IPS-18c (cell line): ENCODE measurements at regions not wholly inside any gene's neighbourhood (a gene's known extent, or its start where the extent isn't known, plus 50 kb on each side); places are given as distances from the start of the nearest gene placed in this dataset.
"Not testable (repeated sequence)": the region's sequence is repeated elsewhere in the genome, so short reads cannot be mapped to it uniquely, and the experiment has no call there.

Experiments
- H3K4me3 ChIP-seq: 2 replicates; pipeline ENCODE4 v1.7.0; 2013; ENCODE audit warnings: low read depth, mild to moderate bottlenecking, low read length, moderate library complexity; ENCODE audit not compliant: insufficient read depth
- H3K9me3 ChIP-seq: one replicate; pipeline ENCODE4 v1.6.1; 2013; ENCODE audit warnings: mild to moderate bottlenecking, low read length, moderate library complexity; ENCODE audit not compliant: control insufficient read depth, insufficient read depth

- Histone ChIP-seq H3K9me3 (no peaks in the 10 kb centered on the region), H3K4me3 (no peak overlapping the region)
Measured at GRCh38 chr5:163190283-163190682, 247.1 kb upstream of the CCNG1 start.

- Histone ChIP-seq H3K4me3 (no peak overlapping the region), H3K9me3 (no peaks in the 10 kb centered on the region)
Measured at GRCh38 chr5:163190784-163191183, 246.6 kb upstream of the CCNG1 start.

GRCh38 chr5:163193886-163194285 is 243.5 kb upstream of the CCNG1 start:
- H3K9me3 ChIP-seq, result no peaks in the 10 kb centered on the region
- no peak overlapping the region for H3K4me3 ChIP-seq

- no peaks in the 10 kb centered on the region for H3K9me3 ChIP-seq
- H3K4me3 ChIP-seq, result no peak overlapping the region
Measured at GRCh38 chr5:163205645-163206044, 231.8 kb upstream of the CCNG1 start.

- Histone ChIP-seq H3K4me3 (no peak overlapping the region), H3K9me3 (no peaks in the 10 kb centered on the region)
Measured at GRCh38 chr5:163221581-163221980, 215.8 kb upstream of the CCNG1 start.

GRCh38 chr5:163222982-163223381 is 214.4 kb upstream of the CCNG1 start:
- no peaks in the 10 kb centered on the region for H3K9me3 ChIP-seq
- H3K4me3 ChIP-seq, result no peak overlapping the region

GRCh38 chr5:163244445-163244987 is 192.9 kb upstream of the CCNG1 start:
- no peak overlapping the region for H3K4me3 ChIP-seq
- H3K9me3 ChIP-seq, result no peaks in the 10 kb centered on the region

GRCh38 chr5:163245584-163245983 is 191.8 kb upstream of the CCNG1 start:
- H3K9me3 ChIP-seq, result no peaks in the 10 kb centered on the region
- no peak overlapping the region for H3K4me3 ChIP-seq

- Histone ChIP-seq H3K4me3 (no peak overlapping the region), H3K9me3 (no peaks in the 10 kb centered on the region)
Measured at GRCh38 chr5:163248333-163248732, 189.1 kb upstream of the CCNG1 start.

GRCh38 chr5:163248871-163249270 is 188.5 kb upstream of the CCNG1 start:
- Histone ChIP-seq H3K4me3 (no peak overlapping the region), H3K9me3 (no peaks in the 10 kb centered on the region)

GRCh38 chr5:163252950-163253349 is 184.4 kb upstream of the CCNG1 start:
- no peak overlapping the region for H3K4me3 ChIP-seq
- no peaks in the 10 kb centered on the region for H3K9me3 ChIP-seq

GRCh38 chr5:163259495-163259894 is 177.9 kb upstream of the CCNG1 start:
- H3K4me3 ChIP-seq, result no peak overlapping the region
- no peaks in the 10 kb centered on the region for H3K9me3 ChIP-seq

- Histone ChIP-seq H3K9me3 (no peaks in the 10 kb centered on the region), H3K4me3 (no peak overlapping the region)
Measured at GRCh38 chr5:163260471-163260870, 176.9 kb upstream of the CCNG1 start.

- Histone ChIP-seq H3K4me3 (no peak overlapping the region), H3K9me3 (no peaks in the 10 kb centered on the region)
Measured at GRCh38 chr5:163260961-163261360, 176.4 kb upstream of the CCNG1 start.

- H3K9me3 ChIP-seq, result no peaks in the 10 kb centered on the region
Measured at GRCh38 chr5:163261647-163262269, 175.6 kb upstream of the CCNG1 start.

GRCh38 chr5:163266249-163266648 is 171.1 kb upstream of the CCNG1 start:
- not testable (repeated sequence) for H3K9me3 ChIP-seq, H3K4me3 ChIP-seq

More at GRCh38 chr5:163261647-163262269, 175.6 kb upstream of the CCNG1 start:
- H3K4me3 ChIP-seq, result no peak overlapping the region

GRCh38 chr5:163269624-163270023 is 167.8 kb upstream of the CCNG1 start:
- Histone ChIP-seq H3K4me3 (no peak overlapping the region), H3K9me3 (peaks cover 2% of the 10 kb centered on the region)

GRCh38 chr5:163276466-163276865 is 160.9 kb upstream of the CCNG1 start:
- Histone ChIP-seq H3K9me3 (peaks cover 2% of the 10 kb centered on the region), H3K4me3 (no peak overlapping the region)

GRCh38 chr5:163280897-163281296 is 156.5 kb upstream of the CCNG1 start:
- H3K4me3 ChIP-seq, result not testable (repeated sequence)

More at GRCh38 chr5:163280897-163281296, 156.5 kb upstream of the CCNG1 start:
- H3K9me3 ChIP-seq, result not testable (repeated sequence)
